Neutrophil (primary cell): ENCODE measurements at regions not wholly inside any gene's neighbourhood (a gene's known extent, or its start where the extent isn't known, plus 50 kb on each side); places are given as distances from the start of the nearest gene placed in this dataset.

Experiments
- H3K27ac ChIP-seq: fragments of 200-600 bp; sonication (generic); 2 replicates; pipeline ENCODE4 v1.5.1; 2016; ENCODE audit warnings: mild to moderate bottlenecking, moderate library complexity
- H3K27me3 ChIP-seq: fragments of 200-600 bp; sonication (generic); 2 replicates; pipeline ENCODE4 v1.6.0; 2016; ENCODE audit warnings: mild to moderate bottlenecking
- H3K36me3 ChIP-seq: fragments of 200-600 bp; sonication (generic); 2 replicates; pipeline ENCODE4 v1.5.1; 2017
- H3K4me1 ChIP-seq, 2 experiments: fragments of 200-600 bp in 1 of 2; sonication (generic) in 1 of 2; 1 replicate in 1 of 2; 2 replicates in 1 of 2; pipeline versions ENCODE4 v1.5.1 to v1.6.1; 2013 to 2016; ENCODE audit warnings: low read depth in 1 of 2, low read length in 1 of 2, mild to moderate bottlenecking in 1 of 2, moderate library complexity in 1 of 2; ENCODE audit not compliant: control insufficient read depth in 1 of 2, insufficient read depth in 1 of 2
- H3K4me3 ChIP-seq, 2 experiments: fragments of 200-600 bp in 1 of 2; sonication (generic) in 1 of 2; 1 replicate in 1 of 2; 2 replicates in 1 of 2; pipeline ENCODE4 v1.5.1; 2013 to 2016; ENCODE audit warnings: low read depth in 1 of 2, low read length in 1 of 2, mild to moderate bottlenecking in 1 of 2, moderate library complexity in 1 of 2
- H3K9me3 ChIP-seq: fragments of 200-600 bp; sonication (generic); 2 replicates; pipeline ENCODE4 v1.5.1; 2016
- TF ChIP-seq, protein P1 (sequence below): fragments of 200-600 bp; sonication (generic); IDR thresholded peaks from 2 replicates; pipeline ENCODE4 v1.5.1; 2016; ENCODE audit warnings: antibody characterized with exemption

DNA sequence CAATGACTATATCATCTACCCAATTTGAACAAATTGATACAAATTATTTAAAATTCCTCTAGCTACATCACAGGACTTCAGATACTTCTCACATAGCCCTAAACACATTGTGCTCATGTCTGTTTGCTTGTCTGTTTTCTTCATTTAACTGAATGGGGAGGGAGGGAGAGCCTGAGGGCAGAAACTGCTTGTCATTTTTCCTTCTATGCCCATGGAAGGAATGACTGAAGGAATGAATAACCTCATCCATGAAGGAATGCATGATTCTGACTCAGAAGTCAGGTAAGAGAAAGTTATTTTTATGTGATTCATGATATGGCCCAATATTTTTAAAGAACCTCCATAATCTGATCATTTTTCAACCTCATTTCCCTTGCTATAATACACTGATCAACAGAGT, 418.0 kb upstream of the PITX2 start:
- H3K4me3 ChIP-seq: no peak overlapping the region
- no peaks in the 10 kb centered on the region for H3K27me3 ChIP-seq
- H3K27ac ChIP-seq: no peak overlapping the region
- no peaks in the 10 kb centered on the region for H3K4me1 ChIP-seq
- H3K36me3 ChIP-seq: no peaks in the 10 kb centered on the region
- TF ChIP-seq, protein P1, sequence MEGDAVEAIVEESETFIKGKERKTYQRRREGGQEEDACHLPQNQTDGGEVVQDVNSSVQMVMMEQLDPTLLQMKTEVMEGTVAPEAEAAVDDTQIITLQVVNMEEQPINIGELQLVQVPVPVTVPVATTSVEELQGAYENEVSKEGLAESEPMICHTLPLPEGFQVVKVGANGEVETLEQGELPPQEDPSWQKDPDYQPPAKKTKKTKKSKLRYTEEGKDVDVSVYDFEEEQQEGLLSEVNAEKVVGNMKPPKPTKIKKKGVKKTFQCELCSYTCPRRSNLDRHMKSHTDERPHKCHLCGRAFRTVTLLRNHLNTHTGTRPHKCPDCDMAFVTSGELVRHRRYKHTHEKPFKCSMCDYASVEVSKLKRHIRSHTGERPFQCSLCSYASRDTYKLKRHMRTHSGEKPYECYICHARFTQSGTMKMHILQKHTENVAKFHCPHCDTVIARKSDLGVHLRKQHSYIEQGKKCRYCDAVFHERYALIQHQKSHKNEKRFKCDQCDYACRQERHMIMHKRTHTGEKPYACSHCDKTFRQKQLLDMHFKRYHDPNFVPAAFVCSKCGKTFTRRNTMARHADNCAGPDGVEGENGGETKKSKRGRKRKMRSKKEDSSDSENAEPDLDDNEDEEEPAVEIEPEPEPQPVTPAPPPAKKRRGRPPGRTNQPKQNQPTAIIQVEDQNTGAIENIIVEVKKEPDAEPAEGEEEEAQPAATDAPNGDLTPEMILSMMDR: no peak
- no peaks in the 10 kb centered on the region for H3K9me3 ChIP-seq

DNA sequence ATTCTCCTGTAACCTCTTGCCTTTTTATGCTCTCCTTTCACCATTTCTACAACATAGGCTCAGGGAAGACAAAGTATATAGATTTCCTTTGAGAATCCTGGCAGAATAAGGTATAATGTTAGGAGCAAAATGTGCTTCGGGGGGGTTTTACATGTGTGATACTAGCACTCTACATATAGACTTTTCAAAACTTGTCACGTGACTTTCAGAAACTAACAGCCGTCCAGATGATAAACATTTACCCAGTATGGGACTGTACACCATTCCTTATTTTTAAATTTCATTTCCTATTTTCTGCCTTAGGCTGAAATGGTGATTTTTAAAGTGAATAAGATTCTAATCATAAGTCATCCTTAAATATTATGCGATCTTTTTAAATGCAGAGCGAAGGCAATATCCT, 420.4 kb upstream of the PITX2 start:
- H3K27me3 ChIP-seq: no peaks in the 10 kb centered on the region
- no peak overlapping the region for H3K27ac ChIP-seq
- no peaks in the 10 kb centered on the region for H3K4me1 ChIP-seq
- TF ChIP-seq, protein P1: no peak
- no peaks in the 10 kb centered on the region for H3K9me3 ChIP-seq
- no peaks in the 10 kb centered on the region for H3K36me3 ChIP-seq
- H3K4me3 ChIP-seq: no peak overlapping the region

DNA sequence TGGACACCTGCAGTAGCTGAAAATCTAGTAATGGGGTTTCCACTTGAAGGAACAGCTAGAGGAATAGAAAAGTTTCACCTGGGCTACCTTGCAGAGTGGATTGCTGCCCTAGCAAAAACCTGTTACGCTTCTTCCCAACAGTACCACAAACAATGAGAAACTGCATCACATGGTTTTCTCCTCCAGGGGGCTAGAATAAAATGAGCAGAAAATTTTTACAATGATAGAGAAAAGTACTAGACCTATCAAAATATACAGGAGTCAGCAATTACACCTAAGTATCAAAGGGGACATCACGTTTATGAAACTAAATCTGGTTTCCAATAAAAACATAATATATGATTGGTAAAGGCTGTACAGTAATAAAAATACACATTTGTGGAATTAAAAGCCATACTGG, 423.1 kb upstream of the PITX2 start:
- Histone ChIP-seq H3K27ac (no peak overlapping the region), H3K27me3 (no peaks in the 10 kb centered on the region), H3K4me3 (no peak overlapping the region), H3K4me1 (no peaks in the 10 kb centered on the region), H3K36me3 (no peaks in the 10 kb centered on the region), H3K9me3 (no peaks in the 10 kb centered on the region)
- TF ChIP-seq, protein P1: no peak

DNA sequence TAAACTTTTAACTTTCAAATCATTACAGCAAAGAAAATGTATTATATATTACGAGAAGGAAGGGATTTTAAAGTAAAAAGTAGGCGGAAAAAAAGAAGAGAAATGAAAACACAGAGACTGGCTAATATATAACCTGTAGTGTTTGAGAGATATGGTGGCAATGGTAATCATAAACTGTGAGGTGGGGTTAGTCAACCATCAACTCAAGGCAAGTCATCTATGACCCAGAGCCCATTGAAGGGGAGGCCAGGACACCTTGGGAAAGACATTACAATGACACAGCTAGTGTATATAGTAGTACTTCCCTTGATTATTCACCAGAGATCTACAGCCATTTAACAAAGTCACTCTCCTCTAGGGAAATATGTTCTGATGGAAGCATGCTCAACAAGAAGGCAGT, 423.9 kb upstream of the PITX2 start:
- H3K4me3 ChIP-seq: no peak overlapping the region
- no peaks in the 10 kb centered on the region for H3K36me3 ChIP-seq
- H3K27me3 ChIP-seq: no peaks in the 10 kb centered on the region
- H3K27ac ChIP-seq: no peak overlapping the region
- no peaks in the 10 kb centered on the region for H3K4me1 ChIP-seq
- TF ChIP-seq, protein P1: no peak
- H3K9me3 ChIP-seq: no peaks in the 10 kb centered on the region

DNA sequence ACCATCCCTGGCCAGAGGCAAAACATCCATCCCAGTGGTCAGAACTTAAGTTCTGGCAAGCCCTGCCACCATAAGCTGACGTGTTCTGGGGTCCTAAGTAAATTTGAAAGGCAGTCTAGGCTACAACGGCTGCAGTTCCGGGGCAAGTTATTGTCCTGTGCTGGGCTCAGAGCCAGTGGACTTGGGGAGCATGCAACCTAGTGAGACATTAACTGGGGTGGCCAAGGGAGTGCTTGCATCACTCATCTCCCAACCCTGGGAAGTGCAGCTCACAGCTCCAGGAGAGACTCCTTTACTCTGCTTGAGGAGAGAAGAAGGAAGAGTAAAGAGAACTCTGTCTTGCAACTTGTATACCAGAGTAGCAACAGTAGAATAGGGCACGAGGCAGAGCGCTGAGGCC, 425.4 kb upstream of the PITX2 start:
- Histone ChIP-seq H3K9me3 (no peaks in the 10 kb centered on the region), H3K4me1 (no peaks in the 10 kb centered on the region), H3K36me3 (no peaks in the 10 kb centered on the region), H3K4me3 (no peak overlapping the region), H3K27me3 (no peaks in the 10 kb centered on the region), H3K27ac (no peak overlapping the region)
- TF ChIP-seq, protein P1: no peak
